ENCODE measurements at regions not wholly inside any gene's neighbourhood (a gene's known extent, or its start where the extent isn't known, plus 50 kb on each side); places are given as distances from the start of the nearest gene placed in this dataset.

- Histone ChIP-seq H3K9me3 (ENCODE audit: control insufficient read depth, low read length) (no peaks in the 10 kb centered on the region), H3K36me3 (ENCODE audit: control insufficient read depth in 1 of 2, insufficient read depth in 2 of 2, low read length in 1 of 2) (no peaks in the 10 kb centered on the region), H3K27me3 (ENCODE audit: control insufficient read depth in 1 of 2, insufficient read depth in 2 of 2, low read length in 1 of 2) (no peaks in the 10 kb centered on the region), H3K27ac (ENCODE audit: low read depth in 1 of 2, low read length in 2 of 2) (no peak overlapping the region), H3K4me3 (ENCODE audit: low read length in 2 of 2) (no peak overlapping the region), H3K4me1 (ENCODE audit: control insufficient read depth in 1 of 2, insufficient read depth in 2 of 2, low read length in 2 of 2) (no peaks in the 10 kb centered on the region)
- WGBS, 2 donors: 75 to 77% methylated on average over 4 of the region's 4 CpGs
- DNase-seq (no peak), ATAC-seq (ENCODE audit: low FRiP score) (no peak)
- intact Hi-C loops (cut with DNase I): no loop called here
Observed at GRCh38 chr7:57344957-57345356, 105.0 kb upstream of the ZNF716 start.

DNA sequence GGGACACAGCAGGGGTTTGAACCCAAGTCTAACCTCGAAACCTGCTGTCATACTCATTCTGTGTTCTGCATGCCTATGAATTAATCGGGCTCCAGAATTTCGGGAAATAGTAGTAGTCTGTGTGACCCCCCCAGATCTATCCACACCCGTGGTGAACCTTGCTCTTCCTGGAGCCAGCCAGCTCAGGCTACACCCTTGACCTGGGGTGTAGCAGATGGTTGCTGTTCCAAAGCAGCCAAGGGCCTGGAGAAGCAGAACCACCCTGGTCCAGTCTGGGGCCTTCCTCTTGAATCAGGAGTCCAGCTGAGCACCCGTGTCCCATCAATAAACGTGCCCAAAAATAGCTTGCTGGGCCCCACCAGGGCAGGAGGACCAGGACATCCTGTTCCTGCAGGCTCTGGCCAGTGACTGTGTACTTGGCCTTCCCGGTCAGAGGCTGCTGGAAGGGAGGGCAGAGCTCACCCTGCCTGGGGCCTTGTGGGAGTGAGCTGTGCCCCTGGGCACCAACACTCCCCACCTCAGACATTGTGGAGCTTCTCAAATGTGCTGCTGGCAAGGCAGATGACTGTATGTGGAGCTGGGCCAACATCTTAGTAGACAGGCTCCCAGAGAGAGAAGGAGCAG is 101.2 kb upstream of the ZNF716 start:
- Histone ChIP-seq H3K4me3 (ENCODE audit: low read length in 2 of 2) (no peak overlapping the region), H3K27me3 (ENCODE audit: control insufficient read depth in 1 of 2, insufficient read depth in 2 of 2, low read length in 1 of 2) (no peaks in the 10 kb centered on the region), H3K36me3 (ENCODE audit: control insufficient read depth in 1 of 2, insufficient read depth in 2 of 2, low read length in 1 of 2) (no peaks in the 10 kb centered on the region), H3K27ac (ENCODE audit: low read depth in 1 of 2, low read length in 2 of 2) (no peak overlapping the region), H3K9me3 (ENCODE audit: control insufficient read depth, low read length) (no peaks in the 10 kb centered on the region), H3K4me1 (ENCODE audit: control insufficient read depth in 1 of 2, insufficient read depth in 2 of 2, low read length in 2 of 2) (no peaks in the 10 kb centered on the region)
- WGBS, 2 donors: 64 to 75% methylated on average over 7 of the region's 7 CpGs
- intact Hi-C loops (cut with DNase I): no loop called here
- no peak for ATAC-seq (ENCODE audit: low FRiP score)
- DNase-seq: no peak

DNA sequence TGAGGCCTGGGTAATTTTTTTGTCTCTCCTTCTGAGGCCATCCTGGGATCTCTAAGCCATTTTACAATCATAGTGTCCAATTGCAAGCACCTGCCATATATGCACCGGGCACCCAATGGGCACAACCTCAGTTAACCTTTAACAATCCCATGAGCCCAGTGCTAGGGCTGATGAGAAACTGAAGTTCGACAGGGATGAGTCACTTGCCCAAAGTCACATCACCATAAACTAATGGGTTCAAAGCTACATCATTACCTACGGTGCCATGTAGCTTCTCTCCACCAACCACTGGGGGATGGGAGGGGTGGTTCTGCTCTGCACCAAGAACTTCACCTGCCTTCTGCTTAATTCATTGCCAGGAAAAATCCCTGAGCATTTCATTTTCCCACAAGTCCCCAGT is 95.8 kb upstream of the ZNF716 start:
- Histone ChIP-seq H3K9me3 (ENCODE audit: control insufficient read depth, low read length) (no peaks in the 10 kb centered on the region), H3K27me3 (ENCODE audit: control insufficient read depth in 1 of 2, insufficient read depth in 2 of 2, low read length in 1 of 2) (no peaks in the 10 kb centered on the region), H3K4me3 (ENCODE audit: low read length in 2 of 2) (no peak overlapping the region), H3K27ac (ENCODE audit: low read depth in 1 of 2, low read length in 2 of 2) (no peak overlapping the region), H3K36me3 (ENCODE audit: control insufficient read depth in 1 of 2, insufficient read depth in 2 of 2, low read length in 1 of 2) (no peaks in the 10 kb centered on the region), H3K4me1 (ENCODE audit: control insufficient read depth in 1 of 2, insufficient read depth in 2 of 2, low read length in 2 of 2) (no peaks in the 10 kb centered on the region)
- ATAC-seq (ENCODE audit: low FRiP score) (no peak), DNase-seq (no peak)
- WGBS, 2 donors: 61 to 76% methylated on average over 3 of the region's 3 CpGs
- intact Hi-C loops (cut with DNase I): no loop called here

DNA sequence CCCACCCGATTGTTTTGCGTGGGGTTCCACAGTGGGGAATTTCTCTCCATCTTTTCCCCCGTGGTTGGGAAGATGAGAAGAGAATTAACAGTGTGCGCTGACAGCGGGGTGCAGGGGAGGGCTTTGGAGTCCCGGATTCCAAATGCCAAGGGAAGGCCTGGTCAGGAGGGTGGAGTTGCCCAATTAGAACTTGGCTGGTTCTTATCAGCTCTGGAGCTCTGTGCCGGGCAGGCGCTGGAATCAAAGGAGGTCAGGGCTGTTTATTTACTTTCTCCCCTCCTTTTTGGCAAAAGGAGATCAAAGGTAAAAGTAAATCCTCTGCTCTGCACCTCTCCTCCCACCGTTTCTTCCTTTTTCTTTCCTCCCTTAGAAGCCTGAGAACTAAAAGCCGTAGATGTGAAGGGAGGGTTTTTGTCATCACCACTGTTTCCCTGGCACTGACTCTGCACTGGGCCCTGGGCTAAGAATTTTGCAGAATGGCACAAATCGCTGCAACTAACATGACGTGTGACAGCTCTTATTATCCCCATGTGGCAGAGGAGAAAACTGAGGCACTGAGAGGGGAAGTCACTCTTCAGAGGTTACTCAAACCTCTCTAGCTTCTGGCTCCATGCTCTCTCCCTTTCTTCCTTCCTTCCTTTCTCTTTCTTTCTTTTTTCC is 95.2 kb upstream of the ZNF716 start:
- no peaks in the 10 kb centered on the region for H3K36me3 ChIP-seq (ENCODE audit: control insufficient read depth in 1 of 2, insufficient read depth in 2 of 2, low read length in 1 of 2)
- intact Hi-C loops (cut with DNase I): no loop called here
- H3K4me1 ChIP-seq (ENCODE audit: control insufficient read depth in 1 of 2, insufficient read depth in 2 of 2, low read length in 2 of 2): no peaks in the 10 kb centered on the region
- H3K9me3 ChIP-seq (ENCODE audit: control insufficient read depth, low read length): no peaks in the 10 kb centered on the region
- WGBS, 2 donors: 69 to 79% methylated on average over 11 to 12 of the region's 12 CpGs
- H3K4me3 ChIP-seq (ENCODE audit: low read length in 2 of 2): no peak overlapping the region
- no peak for DNase-seq
- H3K27ac ChIP-seq (ENCODE audit: low read depth in 1 of 2, low read length in 2 of 2): no peak overlapping the region
- ATAC-seq (ENCODE audit: low FRiP score): no peak
- H3K27me3 ChIP-seq (ENCODE audit: control insufficient read depth in 1 of 2, insufficient read depth in 2 of 2, low read length in 1 of 2): no peaks in the 10 kb centered on the region

DNA sequence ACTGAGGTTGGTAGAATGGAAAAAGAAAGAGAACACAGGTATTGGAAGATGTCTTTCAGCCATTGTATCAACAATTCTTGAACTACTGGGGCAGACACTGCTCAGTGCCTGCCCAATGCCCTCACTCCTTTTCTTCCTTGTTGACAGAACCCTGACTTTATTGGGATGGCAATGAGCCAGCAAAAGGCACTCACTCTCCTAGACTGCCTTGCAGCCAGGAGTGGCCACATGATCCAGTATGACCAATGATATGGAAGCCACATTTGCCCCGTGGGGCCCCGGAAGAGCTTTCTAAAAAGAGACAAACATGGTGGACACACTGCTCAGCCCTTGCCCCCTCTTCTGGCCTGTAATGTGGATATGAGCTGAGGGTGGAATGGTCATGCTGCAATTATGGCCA is 88.6 kb upstream of the ZNF716 start:
- Histone ChIP-seq H3K4me1 (ENCODE audit: control insufficient read depth in 1 of 2, insufficient read depth in 2 of 2, low read length in 2 of 2) (no peaks in the 10 kb centered on the region), H3K36me3 (ENCODE audit: control insufficient read depth in 1 of 2, insufficient read depth in 2 of 2, low read length in 1 of 2) (no peaks in the 10 kb centered on the region), H3K9me3 (ENCODE audit: control insufficient read depth, low read length) (no peaks in the 10 kb centered on the region), H3K4me3 (ENCODE audit: low read length in 2 of 2) (no peak overlapping the region), H3K27ac (ENCODE audit: low read depth in 1 of 2, low read length in 2 of 2) (no peak overlapping the region), H3K27me3 (ENCODE audit: control insufficient read depth in 1 of 2, insufficient read depth in 2 of 2, low read length in 1 of 2) (no peaks in the 10 kb centered on the region)
- 88 to 94% methylated on average over 2 of the region's 2 CpGs for WGBS, 2 donors
- no peak for ATAC-seq (ENCODE audit: low FRiP score)
- DNase-seq: no peak
- intact Hi-C loops (cut with DNase I): no loop called here

DNA sequence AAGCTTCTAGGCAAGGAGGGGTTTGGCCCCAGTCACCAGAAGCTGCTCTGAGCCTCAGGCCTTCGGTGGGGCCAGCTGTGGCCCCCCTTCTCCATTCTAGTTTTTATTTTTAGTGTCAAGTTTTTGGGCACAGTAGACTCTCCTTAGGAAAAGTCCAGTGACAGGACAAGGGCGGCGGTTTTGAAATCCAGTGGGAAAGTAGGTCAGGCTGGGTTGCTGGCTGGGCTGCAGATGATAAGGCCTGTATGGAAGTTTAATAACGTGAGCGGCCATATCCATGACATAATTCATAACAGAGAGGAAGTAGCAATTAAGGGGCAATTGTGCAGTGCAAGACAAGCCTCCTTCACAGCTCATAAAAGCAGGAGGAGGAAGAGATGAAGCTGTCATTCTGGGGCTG is 87.1 kb upstream of the ZNF716 start:
- Histone ChIP-seq H3K4me1 (ENCODE audit: control insufficient read depth in 1 of 2, insufficient read depth in 2 of 2, low read length in 2 of 2) (no peaks in the 10 kb centered on the region), H3K27ac (ENCODE audit: low read depth in 1 of 2, low read length in 2 of 2) (no peak overlapping the region), H3K9me3 (ENCODE audit: control insufficient read depth, low read length) (no peaks in the 10 kb centered on the region), H3K27me3 (ENCODE audit: control insufficient read depth in 1 of 2, insufficient read depth in 2 of 2, low read length in 1 of 2) (no peaks in the 10 kb centered on the region), H3K36me3 (ENCODE audit: control insufficient read depth in 1 of 2, insufficient read depth in 2 of 2, low read length in 1 of 2) (no peaks in the 10 kb centered on the region), H3K4me3 (ENCODE audit: low read length in 2 of 2) (no peak overlapping the region)
- no peak for ATAC-seq (ENCODE audit: low FRiP score)
- intact Hi-C loops (cut with DNase I): no loop called here
- no peak for DNase-seq
- WGBS, 2 donors: 74% methylated on average over 5 of the region's 5 CpGs

- no peaks in the 10 kb centered on the region for H3K9me3 ChIP-seq (ENCODE audit: control insufficient read depth, low read length)
- H3K4me3 ChIP-seq (ENCODE audit: low read length in 2 of 2): no peak overlapping the region
- ATAC-seq (ENCODE audit: low FRiP score): no peak
- H3K27me3 ChIP-seq (ENCODE audit: control insufficient read depth in 1 of 2, insufficient read depth in 2 of 2, low read length in 1 of 2): no peaks in the 10 kb centered on the region
- intact Hi-C loops (cut with DNase I): no loop called here
- WGBS, 2 donors: 60 to 69% methylated on average over 8 of the region's 8 CpGs
- H3K27ac ChIP-seq (ENCODE audit: low read depth in 1 of 2, low read length in 2 of 2): no peak overlapping the region
- no peak for DNase-seq
- no peaks in the 10 kb centered on the region for H3K4me1 ChIP-seq (ENCODE audit: control insufficient read depth in 1 of 2, insufficient read depth in 2 of 2, low read length in 2 of 2)
- no peaks in the 10 kb centered on the region for H3K36me3 ChIP-seq (ENCODE audit: control insufficient read depth in 1 of 2, insufficient read depth in 2 of 2, low read length in 1 of 2)
Observed at GRCh38 chr7:57363321-57363720, 86.7 kb upstream of the ZNF716 start.

DNA sequence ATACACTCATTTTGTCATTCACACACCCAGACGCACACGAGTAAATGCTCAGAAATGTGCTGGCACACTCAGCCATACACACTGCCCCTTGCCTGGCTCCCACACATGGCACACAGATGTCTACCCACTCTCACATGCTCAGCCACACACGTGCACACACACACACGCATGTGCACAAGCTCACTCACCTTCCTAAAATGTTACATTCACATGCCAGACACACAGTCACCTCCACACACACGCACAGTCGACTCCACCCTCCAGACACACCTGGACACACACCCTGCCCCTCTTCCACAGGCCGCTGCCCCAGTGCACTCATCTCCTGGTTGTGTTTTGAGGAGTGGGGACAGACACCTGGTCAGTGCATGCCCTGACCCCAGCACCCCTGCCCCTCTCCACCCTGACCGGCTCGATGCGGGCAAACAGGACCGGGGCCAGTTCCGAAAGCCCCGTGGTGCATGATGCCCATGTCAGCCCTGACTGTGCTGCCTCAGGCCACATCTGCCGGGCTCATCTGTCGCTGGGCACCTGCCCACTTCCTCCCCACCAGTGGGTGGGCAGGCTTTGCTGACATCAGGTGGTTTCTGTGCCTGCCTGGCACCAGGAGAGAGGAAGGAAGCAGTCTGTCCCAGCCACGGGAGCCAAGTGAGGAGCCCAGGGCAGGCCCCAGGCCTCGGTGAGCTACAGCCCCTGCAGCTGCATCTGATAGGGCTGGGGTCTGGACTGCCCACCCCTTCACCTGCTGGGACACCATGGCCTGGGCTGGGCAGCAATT is 84.9 kb upstream of the ZNF716 start:
- ATAC-seq (ENCODE audit: low FRiP score) (peak; percentile 46), DNase-seq (no peak)
- Histone ChIP-seq H3K27me3 (ENCODE audit: control insufficient read depth in 1 of 2, insufficient read depth in 2 of 2, low read length in 1 of 2) (no peaks in the 10 kb centered on the region), H3K4me3 (ENCODE audit: low read length in 2 of 2) (no peak overlapping the region), H3K27ac (ENCODE audit: low read depth in 1 of 2, low read length in 2 of 2) (no peak overlapping the region), H3K9me3 (ENCODE audit: control insufficient read depth, low read length) (no peaks in the 10 kb centered on the region), H3K36me3 (ENCODE audit: control insufficient read depth in 1 of 2, insufficient read depth in 2 of 2, low read length in 1 of 2) (no peaks in the 10 kb centered on the region), H3K4me1 (ENCODE audit: control insufficient read depth in 1 of 2, insufficient read depth in 2 of 2, low read length in 2 of 2) (no peaks in the 10 kb centered on the region)
- 81 to 83% methylated on average over 17 of the region's 17 CpGs for WGBS, 2 donors
- intact Hi-C loops (cut with DNase I): no loop called here

- intact Hi-C loops (cut with DNase I): no loop called here
- WGBS, 2 donors: 81% methylated on average over 6 of the region's 6 CpGs
Observed at GRCh38 chr7:57367171-57367570, 82.8 kb upstream of the ZNF716 start.

More at GRCh38 chr7:57367171-57367570, 82.8 kb upstream of the ZNF716 start:
- Histone ChIP-seq H3K4me3 (ENCODE audit: low read length in 2 of 2) (no peak overlapping the region), H3K4me1 (ENCODE audit: control insufficient read depth in 1 of 2, insufficient read depth in 2 of 2, low read length in 2 of 2) (no peaks in the 10 kb centered on the region), H3K27ac (ENCODE audit: low read depth in 1 of 2, low read length in 2 of 2) (no peak overlapping the region), H3K36me3 (ENCODE audit: control insufficient read depth in 1 of 2, insufficient read depth in 2 of 2, low read length in 1 of 2) (no peaks in the 10 kb centered on the region), H3K9me3 (ENCODE audit: control insufficient read depth, low read length) (no peaks in the 10 kb centered on the region), H3K27me3 (ENCODE audit: control insufficient read depth in 1 of 2, insufficient read depth in 2 of 2, low read length in 1 of 2) (no peaks in the 10 kb centered on the region)
- ATAC-seq (ENCODE audit: low FRiP score) (no peak), DNase-seq (peak in 1 of 2 donors; percentile 20)
